PC-9 (cell line): ENCODE measurements at regions not wholly inside any gene's neighbourhood (a gene's known extent, or its start where the extent isn't known, plus 50 kb on each side); places are given as distances from the start of the nearest gene placed in this dataset.
"Not testable (repeated sequence)": the region's sequence is repeated elsewhere in the genome, so short reads cannot be mapped to it uniquely, and the experiment has no call there.

Source experiments
- BruUV-seq: library from RNA; stranded (reverse); fragments of 400-500 nt; replicated peaks from 2 replicates; lab custom pipeline; 2021; lab: Mats Ljungman, UMichigan
- CTCF ChIA-PET: fragments of 300-600 bp; sonication (Branson Sonifier 250); formaldehyde crosslinking; loops from one replicate; lab custom pipeline; 2022; ENCODE audit warnings: antibody characterized with exemption; lab: Charles Lee
- POLR2A ChIA-PET: fragments of 300-600 bp; sonication (Branson Sonifier 250); formaldehyde crosslinking; loops from one replicate; lab custom pipeline; 2022; ENCODE audit warnings: antibody characterized with exemption; ENCODE audit not compliant: unreplicated experiment; lab: Charles Lee
- DNase-seq, 2 experiments: peaks; one replicate each; pipeline versions ENCODE4 v3.0.0 to v3.0.0-alpha.2; 2015 to 2022; ENCODE audit warnings: mixed read lengths in 1 of 2
- H2AFZ ChIP-seq: fragments of 200-600 bp; sonication (generic); 2 replicates; pipeline ENCODE4 v1.8.1; 2017; ENCODE audit warnings: antibody characterized with exemption
- H3F3A ChIP-seq: fragments of 200-600 bp; sonication (generic); 2 replicates; pipeline ENCODE4 v1.8.1; 2017; ENCODE audit warnings: antibody characterized with exemption, mild to moderate bottlenecking, low read depth; ENCODE audit not compliant: insufficient read depth
- H3K27ac ChIP-seq: fragments of 200-600 bp; sonication (generic); 2 replicates; pipeline ENCODE4 v1.6.1; 2016; ENCODE audit warnings: mixed run types
- H3K27me3 ChIP-seq: fragments of 200-600 bp; sonication (generic); 2 replicates; pipeline ENCODE4 v1.6.1; 2016; ENCODE audit warnings: low read depth, mixed run types; ENCODE audit not compliant: insufficient read depth
- H3K36me3 ChIP-seq: fragments of 200-600 bp; sonication (generic); 2 replicates; pipeline ENCODE4 v1.6.1; 2016; ENCODE audit warnings: low read depth, mixed run types
- H3K4me1 ChIP-seq: fragments of 200-600 bp; sonication (generic); replicated peaks from 2 replicates; pipeline ENCODE4 v1.6.1; 2016; ENCODE audit warnings: mixed run types; ENCODE audit not compliant: insufficient read depth
- H3K4me2 ChIP-seq: fragments of 200-600 bp; sonication (generic); 2 replicates; pipeline ENCODE4 v1.6.1; 2017; ENCODE audit warnings: mixed run types
- H3K4me3 ChIP-seq: fragments of 200-600 bp; sonication (generic); 2 replicates; pipeline ENCODE4 v1.6.1; 2016; ENCODE audit warnings: mixed run types
- H3K79me2 ChIP-seq: fragments of 200-600 bp; sonication (generic); 2 replicates; pipeline ENCODE4 v1.6.1; 2017; ENCODE audit warnings: low read depth, mixed run types
- H3K9me2 ChIP-seq: fragments of 200-600 bp; sonication (generic); 2 replicates; pipeline ENCODE4 v1.8.1; 2017; ENCODE audit warnings: mild to moderate bottlenecking; ENCODE audit not compliant: insufficient read depth
- H3K9me3 ChIP-seq: fragments of 200-600 bp; sonication (generic); 2 replicates; pipeline ENCODE4 v1.8.1; 2016; ENCODE audit warnings: low read depth; ENCODE audit not compliant: insufficient read depth
- H4K20me1 ChIP-seq: fragments of 200-600 bp; sonication (generic); 2 replicates; pipeline ENCODE4 v1.8.1; 2017; ENCODE audit not compliant: insufficient read depth
- EZH2 ChIP-seq: fragments of 200-600 bp; sonication (generic); IDR thresholded peaks from 2 replicates; pipeline ENCODE4 v1.8.0; 2017; ENCODE audit warnings: antibody characterized with exemption, low read depth
- intact Hi-C: fragments of 100-400 bp; cut with micrococcal nuclease; formaldehyde crosslinking; loops from one replicate; pipeline ENCODE4 v1.10.0; 2022; ENCODE audit not compliant: unreplicated experiment
- TF ChIP-seq, protein P1 (sequence below): fragments of 200-600 bp; sonication (generic); conservative IDR thresholded peaks from 2 replicates; pipeline ENCODE4 v1.6.1; 2017; ENCODE audit warnings: mixed run types, antibody characterized with exemption, mild to moderate bottlenecking, moderate library complexity

DNA sequence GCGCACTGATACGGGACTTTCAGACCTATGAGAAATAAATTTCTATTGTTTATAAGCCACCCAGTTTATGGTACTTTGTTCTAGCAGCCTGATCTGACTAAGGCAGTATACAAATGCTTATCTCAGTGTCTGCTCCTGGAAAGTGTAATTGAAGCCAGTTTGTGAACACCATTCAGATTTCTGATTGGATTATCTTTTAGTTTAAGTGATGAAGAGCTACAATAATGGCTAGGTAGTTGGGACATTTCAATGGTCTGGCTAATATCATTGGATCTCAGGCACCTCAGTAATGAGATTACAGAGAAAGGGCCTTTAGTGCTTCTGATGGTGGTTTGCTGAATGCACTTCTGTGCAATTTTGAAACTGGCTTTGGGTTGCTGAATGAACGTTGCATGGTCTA is 133.5 kb downstream of the PSAT1 start:
- TF ChIP-seq EZH2, result no peak
- TF ChIP-seq, protein P1, sequence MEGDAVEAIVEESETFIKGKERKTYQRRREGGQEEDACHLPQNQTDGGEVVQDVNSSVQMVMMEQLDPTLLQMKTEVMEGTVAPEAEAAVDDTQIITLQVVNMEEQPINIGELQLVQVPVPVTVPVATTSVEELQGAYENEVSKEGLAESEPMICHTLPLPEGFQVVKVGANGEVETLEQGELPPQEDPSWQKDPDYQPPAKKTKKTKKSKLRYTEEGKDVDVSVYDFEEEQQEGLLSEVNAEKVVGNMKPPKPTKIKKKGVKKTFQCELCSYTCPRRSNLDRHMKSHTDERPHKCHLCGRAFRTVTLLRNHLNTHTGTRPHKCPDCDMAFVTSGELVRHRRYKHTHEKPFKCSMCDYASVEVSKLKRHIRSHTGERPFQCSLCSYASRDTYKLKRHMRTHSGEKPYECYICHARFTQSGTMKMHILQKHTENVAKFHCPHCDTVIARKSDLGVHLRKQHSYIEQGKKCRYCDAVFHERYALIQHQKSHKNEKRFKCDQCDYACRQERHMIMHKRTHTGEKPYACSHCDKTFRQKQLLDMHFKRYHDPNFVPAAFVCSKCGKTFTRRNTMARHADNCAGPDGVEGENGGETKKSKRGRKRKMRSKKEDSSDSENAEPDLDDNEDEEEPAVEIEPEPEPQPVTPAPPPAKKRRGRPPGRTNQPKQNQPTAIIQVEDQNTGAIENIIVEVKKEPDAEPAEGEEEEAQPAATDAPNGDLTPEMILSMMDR, result no peak
- H4K20me1 ChIP-seq, result no peaks in the 10 kb centered on the region
- peaks cover 20% of the 10 kb centered on the region for H3K27me3 ChIP-seq
- H2AFZ ChIP-seq, result no peak overlapping the region
- POLR2A ChIA-PET, result no interaction called here
- no peak overlapping the region for H3K4me3 ChIP-seq
- intact Hi-C loops, result loop anchor here (10.0 kb wide), 1 partner anchor 804 kb away; no protein-coding TSS in a partner anchor
- CTCF ChIA-PET, result no interaction called here
- DNase-seq, result no peak
- H3K36me3 ChIP-seq, result no peaks in the 10 kb centered on the region
- no peaks in the 10 kb centered on the region for H3K79me2 ChIP-seq
- no peak overlapping the region for H3K27ac ChIP-seq
- H3K9me2 ChIP-seq, result no peaks in the 10 kb centered on the region
- no peaks in the 10 kb centered on the region for H3K4me1 ChIP-seq
- H3F3A ChIP-seq, result no peaks in the 10 kb centered on the region
- H3K9me3 ChIP-seq, result 0 out of 2 replicates have a peak, but pooled peaks cover 3% of the 10 kb centered on the region
- H3K4me2 ChIP-seq, result no peak overlapping the region
- no TSS peak for BruUV-seq

DNA sequence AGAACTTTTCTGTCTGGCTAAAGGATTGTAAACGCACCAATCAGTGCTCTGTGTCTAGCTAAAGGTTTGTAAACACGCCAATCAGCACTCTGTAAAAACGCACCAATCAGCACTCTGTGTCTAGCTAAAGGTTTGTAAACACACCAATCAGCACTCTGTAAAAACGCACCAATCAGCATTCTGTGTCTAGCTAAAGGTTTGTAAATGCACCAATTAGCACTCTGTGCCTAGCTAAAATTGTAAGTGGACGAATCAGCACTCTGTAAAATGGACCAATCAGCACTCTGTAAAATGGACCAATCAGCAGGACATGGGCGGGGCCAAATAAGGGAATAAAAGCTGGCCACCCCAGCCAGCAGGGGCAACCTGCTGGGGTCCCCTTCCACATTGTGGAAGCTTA is 134.1 kb downstream of the PSAT1 start:
- H3K9me2 ChIP-seq, H3K9me3 ChIP-seq, H3K36me3 ChIP-seq, H4K20me1 ChIP-seq, H3K4me1 ChIP-seq, H3K27ac ChIP-seq, H3F3A ChIP-seq, H3K4me3 ChIP-seq, H3K79me2 ChIP-seq, CTCF ChIA-PET, H2AFZ ChIP-seq, H3K4me2 ChIP-seq, DNase-seq, BruUV-seq: not testable (repeated sequence)
- intact Hi-C loops, result loop anchor here (10.0 kb wide), 1 partner anchor 804 kb away; no protein-coding TSS in a partner anchor
- peaks cover 23% of the 10 kb centered on the region for H3K27me3 ChIP-seq
- POLR2A ChIA-PET, result interaction anchor here (0.7 kb wide), 1 partner anchor 109 kb away, joined by 4 read pairs; no protein-coding TSS in a partner anchor

DNA sequence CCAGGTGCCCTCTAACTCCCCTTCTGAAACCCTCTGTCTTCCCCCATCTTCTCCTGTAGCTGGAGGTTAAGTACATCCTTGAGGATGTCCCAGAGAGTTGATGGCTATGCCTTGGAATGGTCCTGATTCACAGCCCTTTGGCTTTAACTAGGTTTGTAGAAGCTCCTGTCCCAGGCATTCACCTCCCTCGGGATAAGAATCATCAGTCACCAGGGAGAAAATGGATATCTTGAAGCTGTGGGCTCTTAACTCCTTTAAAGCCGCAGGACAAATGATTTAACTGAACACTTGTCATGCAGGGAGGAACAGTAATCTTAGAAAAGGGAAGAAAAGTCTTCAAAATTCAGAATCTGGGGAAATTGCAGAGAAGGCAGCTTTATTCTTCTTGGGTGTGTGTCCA is 139.9 kb downstream of the PSAT1 start:
- TF ChIP-seq, protein P1, result no peak
- TF ChIP-seq EZH2, result no peak
- no peaks in the 10 kb centered on the region for H4K20me1 ChIP-seq
- no TSS peak for BruUV-seq
- no peaks in the 10 kb centered on the region for H3K79me2 ChIP-seq
- H3K4me1 ChIP-seq, result no peaks in the 10 kb centered on the region
- intact Hi-C loops, result loop anchor here (5.0 to 10.0 kb wide), 2 partner anchors 165 to 798 kb away; no protein-coding TSS in a partner anchor
- no peak overlapping the region for H3K27ac ChIP-seq
- H3K27me3 ChIP-seq, result peaks cover 62% of the 10 kb centered on the region
- H3F3A ChIP-seq, result no peaks in the 10 kb centered on the region
- no peaks in the 10 kb centered on the region for H3K9me3 ChIP-seq
- H3K4me2 ChIP-seq, result no peak overlapping the region
- no peaks in the 10 kb centered on the region for H3K9me2 ChIP-seq
- CTCF ChIA-PET, result no interaction called here
- POLR2A ChIA-PET, result no interaction called here
- DNase-seq, result no peak
- H3K36me3 ChIP-seq, result no peaks in the 10 kb centered on the region
- H3K4me3 ChIP-seq, result no peak overlapping the region
- H2AFZ ChIP-seq, result no peak overlapping the region

DNA sequence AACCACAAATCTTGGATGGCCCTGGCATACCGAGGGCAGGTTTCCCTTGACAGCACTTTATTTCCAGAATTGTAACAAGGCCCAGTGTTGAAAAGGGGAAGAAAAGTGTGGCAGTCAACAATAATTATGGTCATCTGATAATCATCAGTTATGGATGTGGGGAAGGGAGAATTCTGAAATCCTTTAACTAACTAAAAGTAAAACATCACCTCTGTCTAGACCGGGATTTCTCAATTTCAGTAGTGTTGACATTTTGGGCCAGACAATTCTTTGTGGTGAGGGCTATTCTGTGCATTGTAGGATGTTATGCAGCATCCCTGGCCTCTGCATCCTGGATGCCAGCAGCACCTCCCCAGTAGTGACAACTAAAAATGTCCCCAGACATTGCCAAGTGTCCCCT is 140.4 kb downstream of the PSAT1 start:
- Histone ChIP-seq H3K9me2 (no peaks in the 10 kb centered on the region), H3K27ac (no peak overlapping the region), H3K4me3 (no peak overlapping the region), H3K9me3 (no peaks in the 10 kb centered on the region), H4K20me1 (no peaks in the 10 kb centered on the region), H3K4me1 (no peaks in the 10 kb centered on the region), H3F3A (no peaks in the 10 kb centered on the region), H3K4me2 (no peak overlapping the region), H3K36me3 (no peaks in the 10 kb centered on the region), H3K79me2 (no peaks in the 10 kb centered on the region), H2AFZ (no peak overlapping the region), H3K27me3 (peaks cover 62% of the 10 kb centered on the region)
- no TSS peak for BruUV-seq
- ChIA-PET POLR2A (no interaction called here), CTCF (no interaction called here)
- TF ChIP-seq, protein P1, result no peak
- TF ChIP-seq EZH2, result no peak
- intact Hi-C loops, result loop anchor here (5.0 to 10.0 kb wide), 2 partner anchors 165 to 798 kb away; no protein-coding TSS in a partner anchor
- no peak for DNase-seq
